CD14-positive monocyte (primary cell): ENCODE measurements at regions not wholly inside any gene's neighbourhood (a gene's known extent, or its start where the extent isn't known, plus 50 kb on each side); places are given as distances from the start of the nearest gene placed in this dataset.

ENCODE experiments used
- DNase-seq, 3 donors: peaks; one replicate each; pipeline ENCODE4 v3.0.0-alpha.2; 2011 to 2022
- H2AFZ ChIP-seq: 2 replicates; pipeline ENCODE4 v1.6.0; 2012; ENCODE audit warnings: mild to moderate bottlenecking, low read depth, low read length, inconsistent platforms; ENCODE audit not compliant: insufficient read depth, poor library complexity, severe bottlenecking
- H3K27ac ChIP-seq, 2 donors: 1 replicate in 1 of 2; 2 replicates in 1 of 2; pipeline ENCODE4 v1.5.1; 2012 to 2013; ENCODE audit warnings: low read length in 2 of 2, control low read depth in 1 of 2, inconsistent platforms in 1 of 2, low read depth in 1 of 2, mild to moderate bottlenecking in 1 of 2
- H3K27me3 ChIP-seq, 2 donors: one replicate each; pipeline versions ENCODE4 v1.6.0 to v1.6.1; 2011 to 2013; ENCODE audit warnings: low read length in 2 of 2; ENCODE audit not compliant: control insufficient read depth in 2 of 2, insufficient read depth in 2 of 2
- H3K36me3 ChIP-seq, 2 donors: replicated peaks in 1 of 2; 1 replicate in 1 of 2; 2 replicates in 1 of 2; pipeline versions ENCODE4 v1.5.1 to v1.6.1; 2012 to 2013; ENCODE audit warnings: low read length in 2 of 2, control low read depth in 1 of 2, inconsistent platforms in 1 of 2, mild to moderate bottlenecking in 1 of 2; ENCODE audit not compliant: insufficient read depth in 2 of 2, control insufficient read depth in 1 of 2
- H3K4me1 ChIP-seq, 2 donors: 1 replicate in 1 of 2; 2 replicates in 1 of 2; pipeline versions ENCODE4 v1.5.1 to v1.6.1; 2012 to 2013; ENCODE audit warnings: low read length in 2 of 2, control low read depth in 1 of 2, inconsistent platforms in 1 of 2, mild to moderate bottlenecking in 1 of 2, moderate library complexity in 1 of 2; ENCODE audit not compliant: insufficient read depth in 2 of 2, control insufficient read depth in 1 of 2
- H3K4me2 ChIP-seq: replicated peaks from 2 replicates; pipeline ENCODE3; 2012; ENCODE audit warnings: low read length, moderate library complexity, mild to moderate bottlenecking; ENCODE audit not compliant: poor library complexity, severe bottlenecking; ENCODE audit errors: extremely low read depth
- H3K4me3 ChIP-seq, 3 experiments: fragments of 200-600 bp in 1 of 3; sonication (generic) in 1 of 3; replicated peaks in 1 of 3; 1 replicate in 2 of 3; 2 replicates in 1 of 3; pipeline ENCODE4 v1.5.1; 2011 to 2013; ENCODE audit warnings: low read length in 3 of 3, mild to moderate bottlenecking in 3 of 3, control low read depth in 2 of 3, low read depth in 2 of 3, inconsistent platforms in 1 of 3, moderate library complexity in 1 of 3
- H3K79me2 ChIP-seq: 2 replicates; pipeline ENCODE4 v1.6.0; 2012; ENCODE audit warnings: mild to moderate bottlenecking, control low read depth, inconsistent platforms, low read length, moderate library complexity; ENCODE audit not compliant: insufficient read depth
- H3K9ac ChIP-seq: 2 replicates; pipeline ENCODE4 v1.6.0; 2017; ENCODE audit warnings: low read length, mild to moderate bottlenecking; ENCODE audit not compliant: insufficient read depth, poor library complexity, severe bottlenecking
- H3K9me3 ChIP-seq, 2 donors: replicated peaks in 1 of 2; 1 replicate in 1 of 2; 2 replicates in 1 of 2; pipeline versions ENCODE4 v1.5.1 to v1.6.1; 2012 to 2013; ENCODE audit warnings: low read length in 2 of 2, control low read depth in 1 of 2; ENCODE audit not compliant: control insufficient read depth in 1 of 2, insufficient read depth in 1 of 2
- H4K20me1 ChIP-seq: 2 replicates; pipeline ENCODE4 v1.6.0; 2012; ENCODE audit warnings: mild to moderate bottlenecking, low read length, control low read depth, moderate library complexity; ENCODE audit not compliant: insufficient read depth
- H3K27ac Mint-ChIP-seq, 7 donors: one replicate each; pipeline ENCODE4 v1.8.0; 2020; ENCODE audit warnings: mild to moderate bottlenecking in 7 of 7, mixed read lengths in 7 of 7, moderate library complexity in 6 of 7, inconsistent platforms in 2 of 7
- H3K27me3 Mint-ChIP-seq, 3 donors: one replicate each; pipeline ENCODE4 v1.8.0; 2021 to 2022; ENCODE audit warnings: low read depth in 3 of 3, mild to moderate bottlenecking in 3 of 3, mixed read lengths in 3 of 3, moderate library complexity in 3 of 3, inconsistent platforms in 1 of 3
- H3K36me3 Mint-ChIP-seq, 2 donors: one replicate each; pipeline ENCODE4 v1.8.0; 2020; ENCODE audit warnings: mixed read lengths in 2 of 2, inconsistent platforms in 1 of 2, mild to moderate bottlenecking in 1 of 2
- H3K4me1 Mint-ChIP-seq: one replicate; pipeline ENCODE4 v1.8.0; 2020; ENCODE audit warnings: mild to moderate bottlenecking, mixed read lengths
- H3K4me3 Mint-ChIP-seq, 2 donors: one replicate each; pipeline ENCODE4 v1.8.0; 2020; ENCODE audit warnings: mild to moderate bottlenecking in 2 of 2, mixed read lengths in 2 of 2, moderate library complexity in 1 of 2
- H3K9me3 Mint-ChIP-seq, 7 donors: one replicate each; pipeline ENCODE4 v1.8.0; 2020 to 2022; ENCODE audit warnings: mixed read lengths in 7 of 7, mild to moderate bottlenecking in 6 of 7, moderate library complexity in 6 of 7, inconsistent platforms in 2 of 7
- CTCF ChIP-seq: fragments of 200-600 bp; IDR thresholded peaks from one replicate; pipeline ENCODE4 v1.8.0; 2022; ENCODE audit warnings: antibody characterized with exemption, mild to moderate bottlenecking
- WGBS: methylation state at CpG from one replicate; pipeline ENCODE4 v1.1.5; 2013; ENCODE audit warnings: missing lambda C conversion rate; ENCODE audit not compliant: insufficient coverage; 5-methylcytosine and 5-hydroxymethylcytosine counted together
- intact Hi-C, 2 donors: fragments of 100-400 bp; cut with micrococcal nuclease; formaldehyde crosslinking; loops; one replicate each; pipeline versions ENCODE4 v1.15.0 to v1.15.1; 2023

DNA sequence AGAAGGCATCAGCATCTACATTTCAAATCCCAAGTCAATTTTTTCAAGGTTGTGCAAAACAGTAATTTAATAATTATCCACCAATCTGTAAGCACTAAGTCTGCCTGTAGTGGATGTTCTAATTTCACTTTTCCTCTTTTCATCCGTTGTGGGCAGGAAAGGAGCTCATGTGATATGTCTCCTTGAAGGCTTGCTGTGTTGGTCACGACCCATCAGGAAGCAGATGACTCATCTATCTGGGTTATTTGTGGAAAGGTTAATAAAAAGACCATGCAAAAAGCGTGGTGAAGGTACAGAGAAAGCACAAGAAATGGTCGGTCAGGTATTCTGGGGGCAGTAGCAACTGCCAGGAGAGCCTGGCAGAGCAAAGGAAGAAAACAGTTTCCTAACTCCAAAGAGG, 476.7 kb upstream of the RAB6C start:
- Histone ChIP-seq H2AFZ (no peak overlapping the region), H3K9me3 (peaks cover 0 to 4% of the 10 kb centered on the region in 2 donors), H3K27ac (no peak overlapping the region), H3K36me3 (no peaks in the 10 kb centered on the region), H3K4me3 (no peak overlapping the region), H3K9ac (no peak overlapping the region), H3K27me3 (no peaks in the 10 kb centered on the region), H3K4me2 (no peak overlapping the region), H3K4me1 (no peaks in the 10 kb centered on the region), H4K20me1 (no peaks in the 10 kb centered on the region), H3K79me2 (no peaks in the 10 kb centered on the region)
- peak overlapping the region in 1 of 7 donors; percentile 71 for H3K27ac Mint-ChIP-seq
- H3K27me3 Mint-ChIP-seq: peaks cover 0 to 3% (median 0%) of the 10 kb centered on the region in 3 donors
- H3K4me1 Mint-ChIP-seq: no peaks in the 10 kb centered on the region
- no peak for DNase-seq
- no peak overlapping the region for H3K4me3 Mint-ChIP-seq
- TF ChIP-seq CTCF: no peak
- intact Hi-C loops: no loop called here
- no peaks in the 10 kb centered on the region for H3K36me3 Mint-ChIP-seq
- 10% methylated on average over 2 of the region's 4 CpGs for WGBS
- H3K9me3 Mint-ChIP-seq: peaks cover 0 to 12% (median 5%) of the 10 kb centered on the region in 7 donors

GRCh38 chr2:129504646-129505045, 474.8 kb upstream of the RAB6C start:
- Histone ChIP-seq H3K36me3 (no peaks in the 10 kb centered on the region), H3K4me3 (no peak overlapping the region), H3K4me1 (no peaks in the 10 kb centered on the region), H3K79me2 (no peaks in the 10 kb centered on the region), H2AFZ (no peak overlapping the region), H3K27me3 (no peaks in the 10 kb centered on the region), H3K9ac (no peak overlapping the region), H4K20me1 (no peaks in the 10 kb centered on the region), H3K9me3 (peaks cover 0 to 4% of the 10 kb centered on the region in 2 donors), H3K27ac (no peak overlapping the region), H3K4me2 (no peak overlapping the region)
- H3K4me3 Mint-ChIP-seq: no peak overlapping the region
- peaks cover 0 to 9% (median 3%) of the 10 kb centered on the region in 7 donors for H3K9me3 Mint-ChIP-seq
- peaks cover 0 to 2% (median under 1%) of the 10 kb centered on the region in 3 donors for H3K27me3 Mint-ChIP-seq
- no peak overlapping the region for H3K27ac Mint-ChIP-seq
- no peak for TF ChIP-seq CTCF
- intact Hi-C loops: no loop called here
- H3K4me1 Mint-ChIP-seq: no peaks in the 10 kb centered on the region
- no peak for DNase-seq
- no CpG with 5 or more reads among the region's 3 CpGs for WGBS
- H3K36me3 Mint-ChIP-seq: no peaks in the 10 kb centered on the region
